ENCODE measurements at regions not wholly inside any gene's neighbourhood (a gene's known extent, or its start where the extent isn't known, plus 50 kb on each side); places are given as distances from the start of the nearest gene placed in this dataset.
"Not testable (repeated sequence)": the region's sequence is repeated elsewhere in the genome, so short reads cannot be mapped to it uniquely, and the experiment has no call there.

GRCh38 chr6:150683320-150683719 is 83.6 kb downstream of the PLEKHG1 start:
- DNase-seq (ENCODE audit: low read depth in 2 of 2) = no peak

GRCh38 chr6:150684161-150684560 is 84.5 kb downstream of the PLEKHG1 start:
- no peak for DNase-seq (ENCODE audit: low read depth in 2 of 2)

- no peak for DNase-seq (ENCODE audit: low read depth in 2 of 2)
These were observed 85.2 kb downstream of the PLEKHG1 start for GRCh38 chr6:150684714-150685459.

GRCh38 chr6:150685860-150686259 is 86.2 kb downstream of the PLEKHG1 start:
- peak; percentile 25 to 29 for DNase-seq (ENCODE audit: low read depth in 2 of 2)

- no peak for DNase-seq (ENCODE audit: low read depth in 2 of 2)
These were observed 86.9 kb downstream of the PLEKHG1 start for GRCh38 chr6:150686566-150686965.

GRCh38 chr6:150687508-150687907 is 87.8 kb downstream of the PLEKHG1 start:
- no peak for DNase-seq (ENCODE audit: low read depth in 2 of 2)

GRCh38 chr6:150689900-150690590 is 90.4 kb downstream of the PLEKHG1 start:
- DNase-seq (ENCODE audit: low read depth in 2 of 2) = no peak

GRCh38 chr6:150690681-150691080 is 91.0 kb downstream of the PLEKHG1 start:
- no peak for DNase-seq (ENCODE audit: low read depth in 2 of 2)

GRCh38 chr6:150691463-150691862 is 91.8 kb downstream of the PLEKHG1 start:
- no peak for DNase-seq (ENCODE audit: low read depth in 2 of 2)

GRCh38 chr6:150692604-150693003 is 92.9 kb downstream of the PLEKHG1 start:
- no peak for DNase-seq (ENCODE audit: low read depth in 2 of 2)

- DNase-seq (ENCODE audit: low read depth in 2 of 2) = no peak
These were observed 95.2 kb downstream of the PLEKHG1 start for GRCh38 chr6:150694889-150695288.

GRCh38 chr6:150695652-150696051 is 96.0 kb downstream of the PLEKHG1 start:
- no peak for DNase-seq (ENCODE audit: low read depth in 2 of 2)

- DNase-seq (ENCODE audit: low read depth in 2 of 2) = no peak
These were observed 96.5 kb downstream of the PLEKHG1 start for GRCh38 chr6:150696190-150696589.

GRCh38 chr6:150696918-150697317 is 97.2 kb downstream of the PLEKHG1 start:
- not testable (repeated sequence) for DNase-seq (ENCODE audit: low read depth in 2 of 2)

GRCh38 chr6:150697515-150697914 is 97.8 kb downstream of the PLEKHG1 start:
- no peak for DNase-seq (ENCODE audit: low read depth in 2 of 2)

GRCh38 chr6:150698391-150698790 is 98.7 kb downstream of the PLEKHG1 start:
- DNase-seq (ENCODE audit: low read depth in 2 of 2) = no peak

GRCh38 chr6:150702675-150703074 is 103.0 kb downstream of the PLEKHG1 start:
- DNase-seq (ENCODE audit: low read depth in 2 of 2) = no peak

GRCh38 chr6:150704447-150705192 is 104.9 kb downstream of the PLEKHG1 start:
- no peak for DNase-seq (ENCODE audit: low read depth in 2 of 2)

- DNase-seq (ENCODE audit: low read depth in 2 of 2) = no peak
These were observed 105.7 kb downstream of the PLEKHG1 start for GRCh38 chr6:150705392-150705791.

- no peak for DNase-seq (ENCODE audit: low read depth in 2 of 2)
These were observed 110.6 kb downstream of the PLEKHG1 start for GRCh38 chr6:150710236-150710635.

- no peak for DNase-seq (ENCODE audit: low read depth in 2 of 2)
These were observed 111.4 kb downstream of the PLEKHG1 start for GRCh38 chr6:150711061-150711460.

Measured in activated CD4-positive, alpha-beta T cell treated with anti-CD3 and anti-CD28 coated beads for 24 hours (primary cell).